WTC11 (cell line): ENCODE measurements at regions not wholly inside any gene's neighbourhood (a gene's known extent, or its start where the extent isn't known, plus 50 kb on each side); places are given as distances from the start of the nearest gene placed in this dataset.

Experiments
- ATAC-seq: fragments of 200-7000 bp; cut with Tn5 transposase; 2 replicates; pipeline ENCODE4 v1.10.0; 2021; ENCODE audit warnings: mild to moderate bottlenecking, moderate library complexity
- CTCF ChIA-PET: fragments of 300-600 bp; sonication (Branson Sonifier 250); formaldehyde crosslinking; loops from one replicate; lab custom pipeline; 2021; ENCODE audit warnings: antibody characterized with exemption; lab: Charles Lee
- POLR2A ChIA-PET: fragments of 350-600 bp; sonication (Branson Sonifier 250); formaldehyde crosslinking; loops from one replicate; lab custom pipeline; 2021; ENCODE audit warnings: antibody characterized with exemption; lab: Charles Lee
- DNase-seq: peaks from one replicate; pipeline ENCODE4 v3.0.0; 2021; ENCODE audit warnings: low spot score
- H3K27ac Mint-ChIP-seq: 2 replicates; pipeline ENCODE4 v1.8.0; 2021; ENCODE audit warnings: mixed read lengths
- H3K27me3 Mint-ChIP-seq: 2 replicates; pipeline ENCODE4 v1.8.0; 2021; ENCODE audit warnings: low read depth, mild to moderate bottlenecking, moderate library complexity, mixed read lengths
- H3K36me3 Mint-ChIP-seq: 2 replicates; pipeline ENCODE4 v1.8.0; 2021; ENCODE audit warnings: mixed read lengths
- H3K4me1 Mint-ChIP-seq: 2 replicates; pipeline ENCODE4 v1.8.0; 2022; ENCODE audit warnings: mixed read lengths
- H3K4me3 Mint-ChIP-seq: 2 replicates; pipeline ENCODE4 v1.8.0; 2021; ENCODE audit warnings: mild to moderate bottlenecking, moderate library complexity, mixed read lengths
- H3K9me3 Mint-ChIP-seq: 2 replicates; pipeline ENCODE4 v1.8.0; 2021; ENCODE audit warnings: mixed read lengths
- CBFB ChIP-seq: sonication (generic); formaldehyde crosslinking; IDR thresholded peaks from 2 replicates; pipeline ENCODE4 v1.8.1; 2022; ENCODE audit warnings: mild to moderate bottlenecking, low read depth, missing genetic modification reagents
- EMX1 ChIP-seq: fragments of 250-450 bp; sonication (Bioruptor Pico); IDR thresholded peaks from 2 replicates; pipeline ENCODE4 v1.8.0; 2021; ENCODE audit warnings: mild to moderate bottlenecking
- ETV6 ChIP-seq: sonication (generic); formaldehyde crosslinking; IDR thresholded peaks from 2 replicates; pipeline ENCODE4 v1.8.1; 2022; ENCODE audit warnings: mild to moderate bottlenecking, missing genetic modification reagents
- FOXJ3 ChIP-seq: sonication (generic); formaldehyde crosslinking; IDR thresholded peaks from 2 replicates; pipeline ENCODE4 v1.9.0; 2021; ENCODE audit warnings: missing genetic modification reagents, mild to moderate bottlenecking, borderline replicate concordance
- FOXP1 ChIP-seq: sonication (generic); formaldehyde crosslinking; IDR thresholded peaks from 2 replicates; pipeline ENCODE4 v1.8.0; 2022; ENCODE audit warnings: missing genetic modification reagents, mild to moderate bottlenecking, moderate library complexity, borderline replicate concordance
- GABPB1 ChIP-seq: sonication (generic); formaldehyde crosslinking; IDR thresholded peaks from 2 replicates; pipeline ENCODE4 v1.8.1; 2023; ENCODE audit warnings: mild to moderate bottlenecking, missing genetic modification reagents
- KAT7 ChIP-seq: sonication (generic); formaldehyde crosslinking; IDR thresholded peaks from 2 replicates; pipeline ENCODE4 v1.8.1; 2023; ENCODE audit warnings: missing genetic modification reagents, mild to moderate bottlenecking, borderline replicate concordance
- NFE2L1 ChIP-seq: sonication (generic); formaldehyde crosslinking; IDR thresholded peaks from 2 replicates; pipeline ENCODE4 v1.8.1; 2023; ENCODE audit warnings: missing genetic modification reagents
- NFYB ChIP-seq: sonication (generic); formaldehyde crosslinking; conservative IDR thresholded peaks from 2 replicates; pipeline ENCODE4 v1.8.0; 2022; ENCODE audit warnings: low read depth, missing genetic modification reagents
- NR3C1 ChIP-seq: sonication (generic); formaldehyde crosslinking; conservative IDR thresholded peaks from 2 replicates; pipeline ENCODE4 v1.8.1; 2023; ENCODE audit warnings: low read depth, mild to moderate bottlenecking, missing genetic modification reagents
- PRRX2 ChIP-seq: fragments of 250-450 bp; sonication (Bioruptor Pico); IDR thresholded peaks from 2 replicates; pipeline ENCODE4 v1.8.0; 2021; ENCODE audit warnings: mild to moderate bottlenecking
- TP53 ChIP-seq: sonication (generic); formaldehyde crosslinking; IDR thresholded peaks from 2 replicates; pipeline ENCODE4 v1.8.1; 2023; ENCODE audit warnings: mild to moderate bottlenecking, missing genetic modification reagents
- ZBTB21 ChIP-seq: sonication (generic); formaldehyde crosslinking; IDR thresholded peaks from 2 replicates; pipeline ENCODE4 v1.8.1; 2023; ENCODE audit warnings: mild to moderate bottlenecking, missing genetic modification reagents, borderline replicate concordance
- ZNF232 ChIP-seq: sonication (generic); formaldehyde crosslinking; IDR thresholded peaks from 2 replicates; pipeline ENCODE4 v1.8.0; 2022; ENCODE audit warnings: mild to moderate bottlenecking, missing genetic modification reagents
- TF ChIP-seq, protein P1 (sequence below): sonication (generic); formaldehyde crosslinking; IDR thresholded peaks from 2 replicates; pipeline ENCODE4 v1.8.0; 2023; ENCODE audit warnings: missing genetic modification reagents, mild to moderate bottlenecking, borderline replicate concordance
- TF ChIP-seq, protein P2 (sequence below): fragments of 200-600 bp; IDR thresholded peaks from 2 replicates; pipeline ENCODE4 v1.8.0; 2022; ENCODE audit warnings: antibody characterized with exemption
- TF ChIP-seq, protein P3 (sequence below): sonication (generic); formaldehyde crosslinking; IDR thresholded peaks from 2 replicates; pipeline ENCODE4 v1.8.0; 2022; ENCODE audit warnings: missing genetic modification reagents
- TF ChIP-seq, protein P4 (sequence below): sonication (generic); formaldehyde crosslinking; IDR thresholded peaks from 2 replicates; pipeline ENCODE4 v1.8.0; 2023; ENCODE audit warnings: missing genetic modification reagents
- TF ChIP-seq, protein P5 (sequence below): sonication (generic); formaldehyde crosslinking; IDR thresholded peaks from 2 replicates; pipeline ENCODE4 v1.8.1; 2022; ENCODE audit warnings: missing genetic modification reagents, borderline replicate concordance
- TF ChIP-seq, protein P6 (sequence below): sonication (generic); formaldehyde crosslinking; IDR thresholded peaks from 2 replicates; pipeline ENCODE4 v1.8.1; 2022; ENCODE audit warnings: low read depth, missing genetic modification reagents, borderline replicate concordance

DNA sequence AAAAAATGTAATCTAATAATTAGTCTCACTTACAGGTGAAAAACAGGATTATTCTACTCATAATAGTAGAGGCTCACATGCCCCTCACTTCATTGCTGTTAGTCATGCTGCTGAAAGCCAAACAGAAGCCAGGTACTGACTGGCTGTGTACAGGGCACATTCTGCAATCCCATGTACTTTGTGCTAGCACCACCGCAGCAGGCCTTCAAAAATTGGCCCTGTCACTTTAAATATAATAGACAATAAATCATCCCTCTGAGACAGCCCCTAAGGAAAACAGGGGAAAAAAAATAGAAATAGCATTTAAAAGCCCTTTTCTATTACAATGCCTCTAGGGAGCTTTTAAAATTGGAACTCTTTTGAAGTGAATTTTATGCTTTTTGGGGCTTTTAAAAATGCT, 723.8 kb downstream of the TUSC7 start:
- no peak for DNase-seq
- ChIA-PET CTCF (no interaction called here), POLR2A (no interaction called here)
- no peak for ATAC-seq
- no peaks in the 10 kb centered on the region for H3K36me3 Mint-ChIP-seq
- H3K4me3 Mint-ChIP-seq = no peak overlapping the region
- peaks cover 5% of the 10 kb centered on the region for H3K9me3 Mint-ChIP-seq
- no peak for TF ChIP-seq ZNF232 (CRISPR knock-in tag)
- TF ChIP-seq ETV6 (CRISPR knock-in tag) = no peak
- TF ChIP-seq, protein P1, sequence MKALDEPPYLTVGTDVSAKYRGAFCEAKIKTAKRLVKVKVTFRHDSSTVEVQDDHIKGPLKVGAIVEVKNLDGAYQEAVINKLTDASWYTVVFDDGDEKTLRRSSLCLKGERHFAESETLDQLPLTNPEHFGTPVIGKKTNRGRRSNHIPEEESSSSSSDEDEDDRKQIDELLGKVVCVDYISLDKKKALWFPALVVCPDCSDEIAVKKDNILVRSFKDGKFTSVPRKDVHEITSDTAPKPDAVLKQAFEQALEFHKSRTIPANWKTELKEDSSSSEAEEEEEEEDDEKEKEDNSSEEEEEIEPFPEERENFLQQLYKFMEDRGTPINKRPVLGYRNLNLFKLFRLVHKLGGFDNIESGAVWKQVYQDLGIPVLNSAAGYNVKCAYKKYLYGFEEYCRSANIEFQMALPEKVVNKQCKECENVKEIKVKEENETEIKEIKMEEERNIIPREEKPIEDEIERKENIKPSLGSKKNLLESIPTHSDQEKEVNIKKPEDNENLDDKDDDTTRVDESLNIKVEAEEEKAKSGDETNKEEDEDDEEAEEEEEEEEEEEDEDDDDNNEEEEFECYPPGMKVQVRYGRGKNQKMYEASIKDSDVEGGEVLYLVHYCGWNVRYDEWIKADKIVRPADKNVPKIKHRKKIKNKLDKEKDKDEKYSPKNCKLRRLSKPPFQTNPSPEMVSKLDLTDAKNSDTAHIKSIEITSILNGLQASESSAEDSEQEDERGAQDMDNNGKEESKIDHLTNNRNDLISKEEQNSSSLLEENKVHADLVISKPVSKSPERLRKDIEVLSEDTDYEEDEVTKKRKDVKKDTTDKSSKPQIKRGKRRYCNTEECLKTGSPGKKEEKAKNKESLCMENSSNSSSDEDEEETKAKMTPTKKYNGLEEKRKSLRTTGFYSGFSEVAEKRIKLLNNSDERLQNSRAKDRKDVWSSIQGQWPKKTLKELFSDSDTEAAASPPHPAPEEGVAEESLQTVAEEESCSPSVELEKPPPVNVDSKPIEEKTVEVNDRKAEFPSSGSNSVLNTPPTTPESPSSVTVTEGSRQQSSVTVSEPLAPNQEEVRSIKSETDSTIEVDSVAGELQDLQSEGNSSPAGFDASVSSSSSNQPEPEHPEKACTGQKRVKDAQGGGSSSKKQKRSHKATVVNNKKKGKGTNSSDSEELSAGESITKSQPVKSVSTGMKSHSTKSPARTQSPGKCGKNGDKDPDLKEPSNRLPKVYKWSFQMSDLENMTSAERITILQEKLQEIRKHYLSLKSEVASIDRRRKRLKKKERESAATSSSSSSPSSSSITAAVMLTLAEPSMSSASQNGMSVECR (CRISPR knock-in tag) = no peak
- no peak for TF ChIP-seq FOXP1 (CRISPR knock-in tag)
- TF ChIP-seq NFE2L1 (CRISPR knock-in tag) = no peak
- no peak for TF ChIP-seq CBFB (CRISPR knock-in tag)
- no peak for TF ChIP-seq PRRX2
- TF ChIP-seq NFYB = no peak
- TF ChIP-seq FOXJ3 = no peak
- TF ChIP-seq, protein P2, sequence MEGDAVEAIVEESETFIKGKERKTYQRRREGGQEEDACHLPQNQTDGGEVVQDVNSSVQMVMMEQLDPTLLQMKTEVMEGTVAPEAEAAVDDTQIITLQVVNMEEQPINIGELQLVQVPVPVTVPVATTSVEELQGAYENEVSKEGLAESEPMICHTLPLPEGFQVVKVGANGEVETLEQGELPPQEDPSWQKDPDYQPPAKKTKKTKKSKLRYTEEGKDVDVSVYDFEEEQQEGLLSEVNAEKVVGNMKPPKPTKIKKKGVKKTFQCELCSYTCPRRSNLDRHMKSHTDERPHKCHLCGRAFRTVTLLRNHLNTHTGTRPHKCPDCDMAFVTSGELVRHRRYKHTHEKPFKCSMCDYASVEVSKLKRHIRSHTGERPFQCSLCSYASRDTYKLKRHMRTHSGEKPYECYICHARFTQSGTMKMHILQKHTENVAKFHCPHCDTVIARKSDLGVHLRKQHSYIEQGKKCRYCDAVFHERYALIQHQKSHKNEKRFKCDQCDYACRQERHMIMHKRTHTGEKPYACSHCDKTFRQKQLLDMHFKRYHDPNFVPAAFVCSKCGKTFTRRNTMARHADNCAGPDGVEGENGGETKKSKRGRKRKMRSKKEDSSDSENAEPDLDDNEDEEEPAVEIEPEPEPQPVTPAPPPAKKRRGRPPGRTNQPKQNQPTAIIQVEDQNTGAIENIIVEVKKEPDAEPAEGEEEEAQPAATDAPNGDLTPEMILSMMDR = no peak
- TF ChIP-seq, protein P3, sequence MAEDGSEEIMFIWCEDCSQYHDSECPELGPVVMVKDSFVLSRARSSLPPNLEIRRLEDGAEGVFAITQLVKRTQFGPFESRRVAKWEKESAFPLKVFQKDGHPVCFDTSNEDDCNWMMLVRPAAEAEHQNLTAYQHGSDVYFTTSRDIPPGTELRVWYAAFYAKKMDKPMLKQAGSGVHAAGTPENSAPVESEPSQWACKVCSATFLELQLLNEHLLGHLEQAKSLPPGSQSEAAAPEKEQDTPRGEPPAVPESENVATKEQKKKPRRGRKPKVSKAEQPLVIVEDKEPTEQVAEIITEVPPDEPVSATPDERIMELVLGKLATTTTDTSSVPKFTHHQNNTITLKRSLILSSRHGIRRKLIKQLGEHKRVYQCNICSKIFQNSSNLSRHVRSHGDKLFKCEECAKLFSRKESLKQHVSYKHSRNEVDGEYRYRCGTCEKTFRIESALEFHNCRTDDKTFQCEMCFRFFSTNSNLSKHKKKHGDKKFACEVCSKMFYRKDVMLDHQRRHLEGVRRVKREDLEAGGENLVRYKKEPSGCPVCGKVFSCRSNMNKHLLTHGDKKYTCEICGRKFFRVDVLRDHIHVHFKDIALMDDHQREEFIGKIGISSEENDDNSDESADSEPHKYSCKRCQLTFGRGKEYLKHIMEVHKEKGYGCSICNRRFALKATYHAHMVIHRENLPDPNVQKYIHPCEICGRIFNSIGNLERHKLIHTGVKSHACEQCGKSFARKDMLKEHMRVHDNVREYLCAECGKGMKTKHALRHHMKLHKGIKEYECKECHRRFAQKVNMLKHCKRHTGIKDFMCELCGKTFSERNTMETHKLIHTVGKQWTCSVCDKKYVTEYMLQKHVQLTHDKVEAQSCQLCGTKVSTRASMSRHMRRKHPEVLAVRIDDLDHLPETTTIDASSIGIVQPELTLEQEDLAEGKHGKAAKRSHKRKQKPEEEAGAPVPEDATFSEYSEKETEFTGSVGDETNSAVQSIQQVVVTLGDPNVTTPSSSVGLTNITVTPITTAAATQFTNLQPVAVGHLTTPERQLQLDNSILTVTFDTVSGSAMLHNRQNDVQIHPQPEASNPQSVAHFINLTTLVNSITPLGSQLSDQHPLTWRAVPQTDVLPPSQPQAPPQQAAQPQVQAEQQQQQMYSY = no peak
- no peak for TF ChIP-seq EMX1 (CRISPR knock-in tag)
- TF ChIP-seq TP53 = no peak
- TF ChIP-seq, protein P4, sequence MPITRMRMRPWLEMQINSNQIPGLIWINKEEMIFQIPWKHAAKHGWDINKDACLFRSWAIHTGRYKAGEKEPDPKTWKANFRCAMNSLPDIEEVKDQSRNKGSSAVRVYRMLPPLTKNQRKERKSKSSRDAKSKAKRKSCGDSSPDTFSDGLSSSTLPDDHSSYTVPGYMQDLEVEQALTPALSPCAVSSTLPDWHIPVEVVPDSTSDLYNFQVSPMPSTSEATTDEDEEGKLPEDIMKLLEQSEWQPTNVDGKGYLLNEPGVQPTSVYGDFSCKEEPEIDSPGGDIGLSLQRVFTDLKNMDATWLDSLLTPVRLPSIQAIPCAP (CRISPR knock-in tag) = no peak
- TF ChIP-seq, protein P5, sequence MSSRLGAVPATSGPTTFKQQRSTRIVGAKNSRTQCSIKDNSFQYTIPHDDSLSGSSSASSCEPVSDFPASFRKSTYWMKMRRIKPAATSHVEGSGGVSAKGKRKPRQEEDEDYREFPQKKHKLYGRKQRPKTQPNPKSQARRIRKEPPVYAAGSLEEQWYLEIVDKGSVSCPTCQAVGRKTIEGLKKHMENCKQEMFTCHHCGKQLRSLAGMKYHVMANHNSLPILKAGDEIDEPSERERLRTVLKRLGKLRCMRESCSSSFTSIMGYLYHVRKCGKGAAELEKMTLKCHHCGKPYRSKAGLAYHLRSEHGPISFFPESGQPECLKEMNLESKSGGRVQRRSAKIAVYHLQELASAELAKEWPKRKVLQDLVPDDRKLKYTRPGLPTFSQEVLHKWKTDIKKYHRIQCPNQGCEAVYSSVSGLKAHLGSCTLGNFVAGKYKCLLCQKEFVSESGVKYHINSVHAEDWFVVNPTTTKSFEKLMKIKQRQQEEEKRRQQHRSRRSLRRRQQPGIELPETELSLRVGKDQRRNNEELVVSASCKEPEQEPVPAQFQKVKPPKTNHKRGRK (CRISPR knock-in tag) = no peak
- TF ChIP-seq ZBTB21 (CRISPR knock-in tag) = no peak
- no peak for TF ChIP-seq KAT7
- TF ChIP-seq, protein P6, sequence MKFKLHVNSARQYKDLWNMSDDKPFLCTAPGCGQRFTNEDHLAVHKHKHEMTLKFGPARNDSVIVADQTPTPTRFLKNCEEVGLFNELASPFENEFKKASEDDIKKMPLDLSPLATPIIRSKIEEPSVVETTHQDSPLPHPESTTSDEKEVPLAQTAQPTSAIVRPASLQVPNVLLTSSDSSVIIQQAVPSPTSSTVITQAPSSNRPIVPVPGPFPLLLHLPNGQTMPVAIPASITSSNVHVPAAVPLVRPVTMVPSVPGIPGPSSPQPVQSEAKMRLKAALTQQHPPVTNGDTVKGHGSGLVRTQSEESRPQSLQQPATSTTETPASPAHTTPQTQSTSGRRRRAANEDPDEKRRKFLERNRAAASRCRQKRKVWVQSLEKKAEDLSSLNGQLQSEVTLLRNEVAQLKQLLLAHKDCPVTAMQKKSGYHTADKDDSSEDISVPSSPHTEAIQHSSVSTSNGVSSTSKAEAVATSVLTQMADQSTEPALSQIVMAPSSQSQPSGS (CRISPR knock-in tag) = no peak
- no peak for TF ChIP-seq GABPB1 (CRISPR knock-in tag)
- no peak for TF ChIP-seq NR3C1 (CRISPR knock-in tag)
- peaks cover 18% of the 10 kb centered on the region; the same call in 1 of the 2 replicates for H3K4me1 Mint-ChIP-seq
- peaks cover 25% of the 10 kb centered on the region for H3K27me3 Mint-ChIP-seq
- no peak overlapping the region for H3K27ac Mint-ChIP-seq
